Prostate gland (tissue), 2 donors: ENCODE measurements at regions not wholly inside any gene's neighbourhood (a gene's known extent, or its start where the extent isn't known, plus 50 kb on each side); places are given as distances from the start of the nearest gene placed in this dataset.

ENCODE experiments used
- DNase-seq: peaks from one replicate; pipeline ENCODE4 v3.0.0-alpha.2; 2019; ENCODE audit warnings: low spot score
- H3K27ac ChIP-seq, 2 donors: fragments of 200-600 bp; sonication (generic); 2 replicates each; pipeline ENCODE4 v1.5.1; 2017 to 2019
- H3K27me3 ChIP-seq: fragments of 200-600 bp; sonication (generic); replicated peaks from 2 replicates; pipeline ENCODE4 v1.5.1; 2019; ENCODE audit not compliant: insufficient read depth
- H3K36me3 ChIP-seq, 2 donors: fragments of 200-600 bp; sonication (generic); 1 replicate in 1 of 2; 2 replicates in 1 of 2; pipeline versions ENCODE4 v1.5.1 to v1.8.1; 2017 to 2019
- H3K4me1 ChIP-seq: fragments of 200-600 bp; sonication (generic); replicated peaks from 2 replicates; pipeline ENCODE4 v1.5.1; 2019
- H3K4me3 ChIP-seq, 2 donors: fragments of 200-600 bp; sonication (generic); 2 replicates each; pipeline ENCODE4 v1.5.1; 2017 to 2019
- H3K9me3 ChIP-seq: fragments of 200-600 bp; sonication (generic); 2 replicates; pipeline ENCODE4 v1.5.1; 2017
- POLR2A ChIP-seq: fragments of 450-650 bp; IDR thresholded peaks from one replicate; pipeline ENCODE4 v1.6.1; 2016; ENCODE audit warnings: antibody characterized with exemption, mild to moderate bottlenecking
- POLR2AphosphoS5 ChIP-seq: sonication (generic); formaldehyde crosslinking; IDR thresholded peaks from one replicate; pipeline ENCODE4 v1.6.1; 2017; ENCODE audit warnings: antibody characterized with exemption
- WGBS: methylation state at CpG from one replicate; pipeline ENCODE4 v1.1.5; 2018; 5-methylcytosine and 5-hydroxymethylcytosine counted together
- intact Hi-C: fragments of 100-400 bp; cut with DNase I; formaldehyde crosslinking; loops from one replicate; pipeline ENCODE4 v1.14.2; 2022
- TF ChIP-seq, protein P1 (sequence below), 4 experiments: fragments of 200-600 bp in 2 of 4; fragments of 450-650 bp in 2 of 4; sonication (generic) in 2 of 4; IDR thresholded peaks; 1 replicate in 3 of 4; 2 replicates in 1 of 4; pipeline ENCODE4 v1.5.1; 2016 to 2019; ENCODE audit warnings: antibody characterized with exemption in 4 of 4, mild to moderate bottlenecking in 2 of 4, moderate library complexity in 2 of 4

DNA sequence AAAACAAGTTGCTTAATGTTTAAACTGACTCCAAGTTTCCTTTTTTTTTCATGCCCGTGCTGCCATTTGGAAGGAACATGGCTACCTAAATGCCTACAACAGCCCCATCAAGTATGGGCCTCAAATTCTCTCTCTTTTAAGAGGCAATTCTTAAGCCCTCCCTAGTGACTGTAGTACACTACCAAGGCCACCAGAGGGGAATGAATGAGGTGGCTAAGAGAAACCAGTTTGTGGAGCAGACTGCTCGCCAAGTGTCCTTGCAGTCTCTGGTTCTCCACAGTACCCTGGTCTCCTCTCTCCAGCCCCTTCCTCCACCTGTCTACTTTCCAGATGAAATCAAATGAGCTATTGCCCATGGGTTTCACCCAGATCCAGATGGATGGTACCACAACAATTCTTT, 1809.6 kb downstream of the BRINP3 start:
- Histone ChIP-seq H3K4me3 (no peak overlapping the region), H3K4me1 (no peaks in the 10 kb centered on the region), H3K27ac (no peak overlapping the region), H3K36me3 (no peaks in the 10 kb centered on the region), H3K27me3 (no peaks in the 10 kb centered on the region), H3K9me3 (no peaks in the 10 kb centered on the region)
- TF ChIP-seq, protein P1, sequence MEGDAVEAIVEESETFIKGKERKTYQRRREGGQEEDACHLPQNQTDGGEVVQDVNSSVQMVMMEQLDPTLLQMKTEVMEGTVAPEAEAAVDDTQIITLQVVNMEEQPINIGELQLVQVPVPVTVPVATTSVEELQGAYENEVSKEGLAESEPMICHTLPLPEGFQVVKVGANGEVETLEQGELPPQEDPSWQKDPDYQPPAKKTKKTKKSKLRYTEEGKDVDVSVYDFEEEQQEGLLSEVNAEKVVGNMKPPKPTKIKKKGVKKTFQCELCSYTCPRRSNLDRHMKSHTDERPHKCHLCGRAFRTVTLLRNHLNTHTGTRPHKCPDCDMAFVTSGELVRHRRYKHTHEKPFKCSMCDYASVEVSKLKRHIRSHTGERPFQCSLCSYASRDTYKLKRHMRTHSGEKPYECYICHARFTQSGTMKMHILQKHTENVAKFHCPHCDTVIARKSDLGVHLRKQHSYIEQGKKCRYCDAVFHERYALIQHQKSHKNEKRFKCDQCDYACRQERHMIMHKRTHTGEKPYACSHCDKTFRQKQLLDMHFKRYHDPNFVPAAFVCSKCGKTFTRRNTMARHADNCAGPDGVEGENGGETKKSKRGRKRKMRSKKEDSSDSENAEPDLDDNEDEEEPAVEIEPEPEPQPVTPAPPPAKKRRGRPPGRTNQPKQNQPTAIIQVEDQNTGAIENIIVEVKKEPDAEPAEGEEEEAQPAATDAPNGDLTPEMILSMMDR (IDR thresholded peaks at IDR 0.05), result no peak
- TF ChIP-seq POLR2A (no peak), POLR2AphosphoS5 (no peak)
- DNase-seq, result no peak
- intact Hi-C loops, result no loop called here
- WGBS, result 88% methylated on average over 2 of the region's 2 CpGs

DNA sequence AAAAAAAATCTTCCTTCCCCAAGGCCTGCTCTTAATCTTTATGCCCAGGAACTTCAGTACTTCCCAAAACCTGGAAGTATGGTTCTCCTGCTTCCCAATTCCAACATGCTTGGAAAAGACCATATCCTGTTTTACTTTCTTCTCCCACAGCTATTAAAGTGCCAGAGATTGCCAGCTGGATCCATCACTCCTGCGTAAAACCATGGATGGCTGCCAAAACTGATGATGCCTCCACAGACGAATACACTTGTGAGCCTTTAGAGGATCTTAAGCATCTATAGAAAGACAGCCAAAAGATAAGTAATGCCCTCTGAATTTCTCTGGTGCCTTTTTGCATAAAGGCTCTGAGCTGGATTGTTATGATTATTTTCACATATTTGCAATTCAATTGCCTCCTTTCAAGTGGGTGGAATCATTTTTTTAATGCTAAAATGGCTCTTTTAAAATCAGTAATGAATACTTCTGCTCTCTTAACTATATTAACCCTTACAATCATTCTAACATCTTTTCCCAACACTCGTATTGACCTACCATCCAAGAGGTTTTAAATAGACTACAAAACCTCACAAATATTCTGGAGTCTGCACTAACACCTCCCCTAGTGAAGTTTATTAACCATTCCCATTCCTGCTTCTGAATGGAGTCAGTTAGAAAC, 1807.8 kb downstream of the BRINP3 start:
- intact Hi-C loops, result no loop called here
- Histone ChIP-seq H3K36me3 (no peaks in the 10 kb centered on the region), H3K27ac (no peak overlapping the region), H3K4me1 (no peaks in the 10 kb centered on the region), H3K27me3 (no peaks in the 10 kb centered on the region), H3K9me3 (no peaks in the 10 kb centered on the region), H3K4me3 (no peak overlapping the region)
- WGBS, result 39% methylated on average over 3 of the region's 3 CpGs
- TF ChIP-seq POLR2A, result no peak
- TF ChIP-seq, protein P1 (IDR thresholded peaks at IDR 0.05), result no peak
- TF ChIP-seq POLR2AphosphoS5, result no peak
- DNase-seq, result no peak

DNA sequence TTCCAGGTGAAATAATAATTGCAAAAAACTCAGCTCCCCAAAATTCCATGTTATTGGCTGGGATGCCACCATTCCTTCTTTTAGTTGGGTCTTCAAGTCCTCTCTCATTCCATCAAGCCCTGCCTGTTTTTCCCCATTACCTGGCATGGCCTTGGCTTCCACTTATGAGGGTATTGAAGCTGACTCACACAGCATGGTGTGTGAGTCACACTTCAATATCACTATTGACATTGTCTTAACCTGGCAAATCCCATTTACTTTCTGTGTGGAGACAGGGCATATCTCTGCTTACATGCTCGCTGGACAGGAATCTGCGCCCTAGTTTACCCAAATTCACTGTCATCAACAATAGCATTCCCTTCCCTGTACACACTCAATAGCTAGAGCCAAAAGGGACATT, 1806.8 kb downstream of the BRINP3 start:
- Histone ChIP-seq H3K4me3 (no peak overlapping the region), H3K27me3 (no peaks in the 10 kb centered on the region), H3K4me1 (no peaks in the 10 kb centered on the region), H3K36me3 (no peaks in the 10 kb centered on the region), H3K9me3 (no peaks in the 10 kb centered on the region), H3K27ac (no peak overlapping the region)
- DNase-seq, result no peak
- intact Hi-C loops, result no loop called here
- TF ChIP-seq POLR2AphosphoS5, result no peak
- TF ChIP-seq, protein P1 (IDR thresholded peaks at IDR 0.05), result no peak
- TF ChIP-seq POLR2A, result no peak
- WGBS, result 91% methylated on average over 2 of the region's 2 CpGs

DNA sequence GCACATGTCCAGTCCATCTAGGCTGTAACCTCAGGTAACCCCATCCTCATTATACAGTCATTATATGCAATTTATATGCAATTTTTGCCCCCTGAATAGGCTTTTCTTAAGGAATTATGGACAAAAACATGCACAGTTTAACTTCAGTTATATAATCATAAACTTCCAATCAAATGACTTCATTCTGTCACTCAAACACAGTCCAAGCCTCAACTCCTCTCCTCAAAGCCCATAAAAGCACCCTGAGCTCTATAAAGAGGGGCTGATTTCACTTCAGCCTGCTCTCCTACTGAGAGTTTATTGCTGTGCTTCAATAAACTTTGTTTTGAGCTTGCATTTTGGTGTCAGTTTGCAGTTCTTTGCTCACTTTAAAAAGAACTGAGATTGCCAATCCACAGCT, 1805.5 kb downstream of the BRINP3 start:
- no peaks in the 10 kb centered on the region for H3K36me3 ChIP-seq
- H3K9me3 ChIP-seq, result no peaks in the 10 kb centered on the region
- H3K4me3 ChIP-seq, result no peak overlapping the region
- intact Hi-C loops, result no loop called here
- no peak overlapping the region for H3K27ac ChIP-seq
- TF ChIP-seq POLR2A (no peak), POLR2AphosphoS5 (no peak)
- TF ChIP-seq, protein P1 (IDR thresholded peaks at IDR 0.05), result no peak
- DNase-seq, result no peak
- H3K27me3 ChIP-seq, result no peaks in the 10 kb centered on the region
- no peaks in the 10 kb centered on the region for H3K4me1 ChIP-seq

DNA sequence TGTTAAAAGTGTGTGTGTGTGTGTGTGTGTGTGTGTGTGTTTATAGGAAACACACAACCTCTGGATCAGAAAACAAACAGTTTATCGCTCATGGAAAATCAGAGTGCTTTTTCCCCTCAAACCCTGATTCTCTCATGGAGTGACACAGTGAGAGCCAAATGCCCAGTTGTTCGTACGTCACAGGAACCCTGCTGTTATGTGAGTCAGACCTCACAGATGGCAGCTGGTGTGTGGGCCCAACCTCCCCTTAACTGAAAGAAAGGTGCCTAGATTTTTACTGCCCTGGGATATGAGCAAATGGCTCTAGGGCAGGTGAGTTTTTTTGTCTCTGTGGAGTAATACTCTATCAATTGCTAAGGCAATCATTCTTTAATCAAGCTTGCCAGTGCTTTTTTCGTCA, 1788.1 kb downstream of the BRINP3 start:
- 63% methylated on average over 4 of the region's 4 CpGs for WGBS
- Histone ChIP-seq H3K36me3 (no peaks in the 10 kb centered on the region), H3K27me3 (no peaks in the 10 kb centered on the region), H3K4me3 (no peak overlapping the region), H3K27ac (no peak overlapping the region), H3K4me1 (no peaks in the 10 kb centered on the region), H3K9me3 (no peaks in the 10 kb centered on the region)
- DNase-seq, result no peak
- intact Hi-C loops, result no loop called here
- TF ChIP-seq, protein P1 (IDR thresholded peaks at IDR 0.05), result no peak
- no peak for TF ChIP-seq POLR2AphosphoS5
